SK-N-SH (cell line): ENCODE measurements at regions not wholly inside any gene's neighbourhood (a gene's known extent, or its start where the extent isn't known, plus 50 kb on each side); places are given as distances from the start of the nearest gene placed in this dataset.

ENCODE experiments used
- CTCF ChIA-PET: fragments of 300-600, 350-600 bp; formaldehyde crosslinking; extraction: SDS; loops from one replicate; lab custom pipeline; 2021; lab: Yijun Ruan, JAX
- POLR2A ChIA-PET: fragments of 350-600 bp; sonication (Branson Sonifier 250); formaldehyde crosslinking; extraction: SDS; loops from one replicate; lab custom pipeline; 2020; ENCODE audit warnings: antibody characterized with exemption, inconsistent platforms; lab: Yijun Ruan, JAX
- DNase-seq: peaks from one replicate; pipeline ENCODE4 v3.0.0; 2012
- H2AFZ ChIP-seq: fragments of 200-600 bp; sonication (generic); 2 replicates; pipeline ENCODE4 v1.8.1; 2016; ENCODE audit warnings: antibody characterized with exemption, mild to moderate bottlenecking, low read depth
- H3F3A ChIP-seq: fragments of 200-600 bp; sonication (generic); replicated peaks from 2 replicates; pipeline ENCODE3; 2016; ENCODE audit warnings: antibody characterized with exemption, mild to moderate bottlenecking; ENCODE audit not compliant: insufficient read depth
- H3K27ac ChIP-seq, 2 experiments: fragments of 200-500 bp in 1 of 2; fragments of 200-600 bp in 1 of 2; sonication (Bioruptor generic) in 1 of 2; sonication (generic), shearing (Covaris generic) in 1 of 2; 2 replicates each; pipeline versions ENCODE4 v1.5.1 to v1.6.1; 2014 to 2016; ENCODE audit warnings: low read depth in 2 of 2, inconsistent platforms in 1 of 2, low read length in 1 of 2, mild to moderate bottlenecking in 1 of 2, mixed read lengths in 1 of 2
- H3K27me3 ChIP-seq: fragments of 200-600 bp; sonication (generic), shearing (Covaris generic); 2 replicates; pipeline ENCODE4 v1.6.1; 2016; ENCODE audit warnings: mixed run types; ENCODE audit not compliant: insufficient read depth
- H3K36me3 ChIP-seq, 2 experiments: fragments of 200-500 bp in 1 of 2; fragments of 200-600 bp in 1 of 2; sonication (Bioruptor generic) in 1 of 2; sonication (generic) in 1 of 2; replicated peaks in 1 of 2; 2 replicates each; pipeline versions ENCODE3 to v1.5.1; 2014 to 2016; ENCODE audit warnings: low read length in 1 of 2, mild to moderate bottlenecking in 1 of 2; ENCODE audit not compliant: insufficient read depth in 2 of 2, control insufficient read depth in 1 of 2
- H3K4me1 ChIP-seq, 2 experiments: fragments of 200-500 bp in 1 of 2; fragments of 200-600 bp in 1 of 2; sonication (Bioruptor generic) in 1 of 2; sonication (generic), shearing (Covaris generic) in 1 of 2; 2 replicates each; pipeline versions ENCODE4 v1.5.1 to v1.6.1; 2014 to 2016; ENCODE audit warnings: low read depth in 1 of 2, low read length in 1 of 2, mixed run types in 1 of 2; ENCODE audit not compliant: insufficient read depth in 2 of 2, control insufficient read depth in 1 of 2
- H3K4me2 ChIP-seq: fragments of 200-600 bp; sonication (generic), shearing (Covaris generic); 2 replicates; pipeline ENCODE4 v1.6.1; 2017; ENCODE audit warnings: mixed run types
- H3K4me3 ChIP-seq, 2 experiments: fragments of 200-500 bp in 1 of 2; fragments of 200-600 bp in 1 of 2; sonication (Bioruptor generic) in 1 of 2; sonication (generic), shearing (Covaris generic) in 1 of 2; 2 replicates each; pipeline versions ENCODE4 v1.5.1 to v1.8.1; 2014 to 2016; ENCODE audit warnings: low read depth in 2 of 2, inconsistent platforms in 1 of 2, low read length in 1 of 2, mild to moderate bottlenecking in 1 of 2, mixed read lengths in 1 of 2, moderate library complexity in 1 of 2
- H3K79me2 ChIP-seq: fragments of 200-600 bp; sonication (generic); 2 replicates; pipeline ENCODE4 v1.8.1; 2017; ENCODE audit warnings: mild to moderate bottlenecking; ENCODE audit not compliant: insufficient read depth
- H3K9ac ChIP-seq: fragments of 200-600 bp; sonication (generic); 2 replicates; pipeline ENCODE4 v1.6.1; 2017; ENCODE audit warnings: mixed run types
- H3K9me2 ChIP-seq: fragments of 200-600 bp; sonication (generic); 2 replicates; pipeline ENCODE4 v1.6.1; 2017; ENCODE audit warnings: mixed run types
- H3K9me3 ChIP-seq: fragments of 200-600 bp; sonication (generic); 2 replicates; pipeline ENCODE4 v1.6.1; 2017; ENCODE audit warnings: mixed run types, mild to moderate bottlenecking, moderate library complexity
- H4K20me1 ChIP-seq: fragments of 200-600 bp; sonication (generic); 2 replicates; pipeline ENCODE4 v1.6.1; 2017; ENCODE audit warnings: mild to moderate bottlenecking, mixed run types; ENCODE audit not compliant: insufficient read depth
- CHD2 ChIP-seq: fragments of 150-350 bp; IDR thresholded peaks from 2 replicates; pipeline ENCODE4 v1.6.1; 2018; ENCODE audit warnings: low read length; ENCODE audit not compliant: partially characterized antibody
- CTCF ChIP-seq: fragments of 200-600 bp; sonication (generic); IDR thresholded peaks from 2 replicates; pipeline ENCODE4 v1.6.1; 2017; ENCODE audit warnings: antibody characterized with exemption, mild to moderate bottlenecking, moderate library complexity
- EZH2phosphoT487 ChIP-seq: fragments of 200-600 bp; sonication (generic); IDR thresholded peaks from 2 replicates; pipeline ENCODE4 v1.6.1; 2017; ENCODE audit warnings: low read depth, mixed run types, mild to moderate bottlenecking, antibody characterized with exemption, moderate library complexity, borderline replicate concordance
- FOXM1 ChIP-seq: IDR thresholded peaks from 2 replicates; pipeline ENCODE4 v1.4.0; 2012; ENCODE audit warnings: low read depth, mild to moderate bottlenecking
- IRF3 ChIP-seq: fragments of 150-350 bp; IDR thresholded peaks from 2 replicates; pipeline ENCODE4 v1.6.1; 2016; ENCODE audit warnings: mild to moderate bottlenecking, low read depth, low read length
- JUND ChIP-seq: IDR thresholded peaks from 2 replicates; pipeline ENCODE4 v1.4.0; 2012
- MAX ChIP-seq: IDR thresholded peaks from 2 replicates; pipeline ENCODE4 v1.4.0; 2012; ENCODE audit warnings: low read depth
- MEF2A ChIP-seq: IDR thresholded peaks from 2 replicates; pipeline ENCODE4 v1.4.0; 2012; ENCODE audit warnings: low read depth, borderline replicate concordance
- NFIC ChIP-seq: IDR thresholded peaks from 2 replicates; pipeline ENCODE4 v1.4.0; 2012; ENCODE audit warnings: borderline replicate concordance
- PBX3 ChIP-seq: IDR thresholded peaks from 2 replicates; pipeline ENCODE4; 2012
- RAD21 ChIP-seq: IDR thresholded peaks from 2 replicates; pipeline ENCODE4 v1.6.1; 2012; ENCODE audit warnings: mild to moderate bottlenecking, low read length
- RCOR1 ChIP-seq: fragments of 150-350 bp; IDR thresholded peaks from 2 replicates; pipeline ENCODE4 v1.6.1; 2017; ENCODE audit warnings: antibody characterized with exemption, low read length
- TEAD4 ChIP-seq: IDR thresholded peaks from 2 replicates; pipeline ENCODE4 v1.4.0; 2012; ENCODE audit warnings: mild to moderate bottlenecking, borderline replicate concordance; ENCODE audit not compliant: insufficient read depth
- USF1 ChIP-seq: IDR thresholded peaks from 2 replicates; pipeline ENCODE4 v1.4.0; 2012; ENCODE audit warnings: low read depth, borderline replicate concordance
- USF2 ChIP-seq: fragments of 150-350 bp; IDR thresholded peaks from 2 replicates; pipeline ENCODE4 v1.6.1; 2017; ENCODE audit warnings: antibody characterized with exemption, low read length, low read depth, borderline replicate concordance
- YY1 ChIP-seq: IDR thresholded peaks from 2 replicates; pipeline ENCODE4 v1.4.0; 2012; ENCODE audit warnings: low read depth, mild to moderate bottlenecking
- ZBTB33 ChIP-seq: IDR thresholded peaks from 2 replicates; pipeline ENCODE4 v1.4.0; 2012; ENCODE audit warnings: low read depth, borderline replicate concordance
- WGBS: methylation state at CpG from one replicate; pipeline ENCODE4 v1.1.6; 2017; ENCODE audit warnings: low lambda C conversion rate; 5-methylcytosine and 5-hydroxymethylcytosine counted together

- DNase-seq, result no peak
- ChIA-PET POLR2A (no interaction called here), CTCF (interaction anchor here (1.2 kb wide), 1 partner anchor 10 kb away, joined by 3 read pairs; no protein-coding TSS in a partner anchor)
These were observed 154.4 kb downstream of the EFNB2 start for GRCh38 chr13:106381091-106381490.

More at GRCh38 chr13:106381091-106381490, 154.4 kb downstream of the EFNB2 start:
- no peaks in the 10 kb centered on the region for H3F3A ChIP-seq
- no peaks in the 10 kb centered on the region for H3K79me2 ChIP-seq
- no peak overlapping the region for H3K4me2 ChIP-seq
- H2AFZ ChIP-seq, result no peak overlapping the region
- no peak overlapping the region for H3K9ac ChIP-seq
- H3K9me3 ChIP-seq, result no peaks in the 10 kb centered on the region
- H3K4me1 ChIP-seq, result peaks cover 0 to 10% of the 10 kb centered on the region in 2 experiments; a peak in 2 of 4 replicates
- H3K9me2 ChIP-seq, result no peaks in the 10 kb centered on the region
- H4K20me1 ChIP-seq, result no peaks in the 10 kb centered on the region
- H3K4me3 ChIP-seq, result no peak overlapping the region
- no peak overlapping the region for H3K27ac ChIP-seq
- TF ChIP-seq EZH2phosphoT487 (no peak), USF1 (no peak), YY1 (no peak), PBX3 (no peak), MEF2A (no peak), ZBTB33 (no peak), IRF3 (no peak), RCOR1 (no peak), USF2 (no peak), JUND (no peak), RAD21 (no peak), FOXM1 (no peak), CTCF (no peak), MAX (no peak), NFIC (no peak), TEAD4 (no peak), CHD2 (no peak)
- H3K27me3 ChIP-seq, result no peaks in the 10 kb centered on the region
- H3K36me3 ChIP-seq, result no peaks in the 10 kb centered on the region
- 79% methylated on average over 4 of the region's 4 CpGs for WGBS
